Mucosa of rectum (tissue), 2 donors: ENCODE measurements at regions not wholly inside any gene's neighbourhood (a gene's known extent, or its start where the extent isn't known, plus 50 kb on each side); places are given as distances from the start of the nearest gene placed in this dataset.

Experiments
- H3K27ac ChIP-seq, 2 donors: one replicate each; pipeline ENCODE4 v1.7.0; 2013; ENCODE audit warnings: inconsistent platforms in 2 of 2, low read depth in 2 of 2, low read length in 2 of 2
- H3K27me3 ChIP-seq, 2 donors: one replicate each; pipeline ENCODE4 v1.7.0; 2013; ENCODE audit warnings: low read length in 2 of 2; ENCODE audit not compliant: control insufficient read depth in 2 of 2, insufficient read depth in 2 of 2
- H3K36me3 ChIP-seq, 2 donors: one replicate each; pipeline ENCODE4 v1.7.0; 2013; ENCODE audit warnings: low read length in 2 of 2; ENCODE audit not compliant: control insufficient read depth in 2 of 2, insufficient read depth in 2 of 2
- H3K4me1 ChIP-seq, 2 donors: one replicate each; pipeline ENCODE4 v1.7.0; 2013; ENCODE audit warnings: low read length in 2 of 2, mild to moderate bottlenecking in 1 of 2; ENCODE audit not compliant: control insufficient read depth in 2 of 2, insufficient read depth in 2 of 2
- H3K4me3 ChIP-seq, 2 donors: one replicate each; pipeline ENCODE4 v1.7.0; 2013; ENCODE audit warnings: low read length in 2 of 2
- H3K9ac ChIP-seq, 2 donors: one replicate each; pipeline ENCODE4 v1.7.0; 2013; ENCODE audit warnings: low read length in 2 of 2, low read depth in 1 of 2, mild to moderate bottlenecking in 1 of 2
- H3K9me3 ChIP-seq, 2 donors: one replicate each; pipeline ENCODE4 v1.7.0; 2013; ENCODE audit warnings: low read length in 2 of 2; ENCODE audit not compliant: control insufficient read depth in 2 of 2
- donor health status: healthy.
- donor health status: Normal muscosa, but diverticular disease.

- Histone ChIP-seq H3K4me3 (no peak overlapping the region), H3K27me3 (no peaks in the 10 kb centered on the region), H3K9ac (no peak overlapping the region), H3K27ac (no peak overlapping the region), H3K4me1 (no peaks in the 10 kb centered on the region), H3K9me3 (peaks cover 0 to 4% of the 10 kb centered on the region in 2 donors), H3K36me3 (no peaks in the 10 kb centered on the region)
Observed at GRCh38 chr6:14468647-14469321, 351.2 kb downstream of the CD83 start.

- Histone ChIP-seq H3K36me3 (no peaks in the 10 kb centered on the region), H3K9me3 (peaks cover 0 to 4% of the 10 kb centered on the region in 2 donors), H3K9ac (no peak overlapping the region), H3K27me3 (no peaks in the 10 kb centered on the region), H3K27ac (no peak overlapping the region), H3K4me3 (no peak overlapping the region), H3K4me1 (no peaks in the 10 kb centered on the region)
Observed at GRCh38 chr6:14470101-14470500, 352.5 kb downstream of the CD83 start.

DNA sequence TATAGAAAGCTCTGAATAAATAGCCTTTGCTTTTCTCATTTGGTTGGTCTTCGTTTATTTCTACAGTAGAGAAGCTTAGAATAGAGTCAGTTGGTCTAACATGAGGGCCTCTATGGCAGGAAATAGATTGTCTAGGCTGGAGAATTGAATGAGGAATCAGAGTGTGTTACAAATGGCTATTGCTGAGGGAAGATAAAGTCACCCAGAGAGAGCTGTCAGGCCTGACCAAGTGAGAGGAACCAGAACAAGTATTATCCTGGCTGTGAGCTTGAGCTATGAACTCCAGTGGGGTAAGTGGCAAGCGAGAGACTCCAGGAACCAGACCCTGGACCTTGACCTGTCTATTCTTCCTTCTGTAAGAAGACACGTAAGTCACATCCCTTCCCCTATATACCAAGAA, 353.1 kb downstream of the CD83 start:
- H3K4me3 ChIP-seq = no peak overlapping the region

GRCh38 chr6:14472255-14472985, 354.8 kb downstream of the CD83 start:
- Histone ChIP-seq H3K36me3 (no peaks in the 10 kb centered on the region), H3K27ac (no peak overlapping the region), H3K27me3 (peaks cover 0 to 2% of the 10 kb centered on the region in 2 donors), H3K4me3 (no peak overlapping the region), H3K9ac (no peak overlapping the region), H3K9me3 (peaks cover 0 to 4% of the 10 kb centered on the region in 2 donors), H3K4me1 (peaks cover 0 to 6% of the 10 kb centered on the region in 2 donors)

More for the DNA sequence above, 353.1 kb downstream of the CD83 start:
- no peak overlapping the region for H3K9ac ChIP-seq
- no peak overlapping the region for H3K27ac ChIP-seq
- H3K27me3 ChIP-seq = no peaks in the 10 kb centered on the region
- H3K36me3 ChIP-seq = no peaks in the 10 kb centered on the region
- H3K4me1 ChIP-seq = no peaks in the 10 kb centered on the region
- H3K9me3 ChIP-seq = peaks cover 0 to 4% of the 10 kb centered on the region in 2 donors

GRCh38 chr6:14472986-14473337, 355.4 kb downstream of the CD83 start:
- H3K4me1 ChIP-seq = peaks cover 0 to 6% of the 10 kb centered on the region in 2 donors
- H3K9ac ChIP-seq = no peak overlapping the region
- H3K27me3 ChIP-seq = peaks cover 0 to 2% of the 10 kb centered on the region in 2 donors
- no peak overlapping the region for H3K27ac ChIP-seq
- no peaks in the 10 kb centered on the region for H3K36me3 ChIP-seq
- no peak overlapping the region for H3K4me3 ChIP-seq
- H3K9me3 ChIP-seq = peaks cover 0 to 4% of the 10 kb centered on the region in 2 donors

DNA sequence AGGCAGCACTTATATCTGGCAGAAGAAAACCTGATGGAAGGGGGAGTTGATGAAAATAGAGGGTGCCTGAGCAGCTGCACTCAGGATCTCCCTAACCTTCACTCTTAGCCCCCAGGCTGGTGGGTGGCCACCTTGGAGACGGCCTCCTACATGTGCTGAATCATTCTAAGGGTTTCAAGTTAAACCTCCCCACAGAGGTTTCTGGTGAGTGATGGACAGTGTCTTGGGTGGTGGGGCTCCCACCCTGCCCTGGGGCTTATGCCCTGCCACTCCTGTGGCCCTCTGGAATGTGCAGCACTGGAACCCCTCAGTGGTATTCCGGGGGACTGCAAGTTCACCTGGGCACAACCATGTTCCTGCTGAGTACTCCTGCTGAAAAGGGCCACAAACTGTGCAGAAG, 357.2 kb downstream of the CD83 start:
- no peaks in the 10 kb centered on the region for H3K36me3 ChIP-seq
- H3K27me3 ChIP-seq = peaks cover 0 to 2% of the 10 kb centered on the region in 2 donors
- no peak overlapping the region for H3K27ac ChIP-seq
- peaks cover 0 to 6% of the 10 kb centered on the region in 2 donors for H3K4me1 ChIP-seq
- H3K4me3 ChIP-seq = no peak overlapping the region
- no peaks in the 10 kb centered on the region for H3K9me3 ChIP-seq
- no peak overlapping the region for H3K9ac ChIP-seq

GRCh38 chr6:14475306-14475705, 357.7 kb downstream of the CD83 start:
- Histone ChIP-seq H3K4me1 (peaks cover 0 to 6% of the 10 kb centered on the region in 2 donors), H3K27me3 (peaks cover 0 to 2% of the 10 kb centered on the region in 2 donors), H3K36me3 (no peaks in the 10 kb centered on the region), H3K4me3 (no peak overlapping the region), H3K27ac (no peak overlapping the region), H3K9ac (no peak overlapping the region), H3K9me3 (no peaks in the 10 kb centered on the region)

- peak overlapping the region; percentile 1 to 32 for H3K9ac ChIP-seq
- peak overlapping the region; percentile 61 to 73 for H3K27ac ChIP-seq
- H3K36me3 ChIP-seq = no peaks in the 10 kb centered on the region
- H3K4me3 ChIP-seq = peak overlapping the region in 1 of 2 donors; percentile 10
- H3K27me3 ChIP-seq = peaks cover 0 to 2% of the 10 kb centered on the region in 2 donors
- H3K4me1 ChIP-seq = peaks cover 0 to 6% of the 10 kb centered on the region in 2 donors
- no peaks in the 10 kb centered on the region for H3K9me3 ChIP-seq
Observed at GRCh38 chr6:14476793-14477531, 359.4 kb downstream of the CD83 start.

DNA sequence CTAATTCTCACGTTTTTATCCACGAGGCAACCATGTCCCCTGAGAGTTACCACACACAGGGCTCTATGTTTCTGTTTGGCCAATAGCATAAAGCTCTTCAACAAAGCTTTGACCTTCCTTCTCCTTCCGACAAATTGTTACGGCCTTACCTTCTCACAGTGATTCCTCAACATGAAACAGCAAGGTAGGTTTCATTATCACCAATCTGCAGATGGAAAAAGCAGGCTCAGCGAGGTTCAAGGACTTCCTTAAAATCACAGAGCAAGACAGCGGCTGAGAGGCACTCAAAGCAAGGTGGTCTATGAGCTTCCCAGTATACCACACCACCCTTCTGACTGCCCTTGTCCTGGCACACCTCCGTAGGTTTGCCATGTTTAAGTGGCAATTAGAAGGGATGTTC, 360.0 kb downstream of the CD83 start:
- Histone ChIP-seq H3K9me3 (no peaks in the 10 kb centered on the region), H3K36me3 (no peaks in the 10 kb centered on the region), H3K27me3 (peaks cover 0 to 2% of the 10 kb centered on the region in 2 donors), H3K27ac (peak overlapping the region; percentile 16 to 45), H3K4me1 (peaks cover 0 to 6% of the 10 kb centered on the region in 2 donors), H3K9ac (peak overlapping the region in 1 of 2 donors; percentile 32), H3K4me3 (no peak overlapping the region)
